ENCODE measurements at regions not wholly inside any gene's neighbourhood (a gene's known extent, or its start where the extent isn't known, plus 50 kb on each side); places are given as distances from the start of the nearest gene placed in this dataset.

GRCh38 chr3:181619897-181620296 is 91.8 kb upstream of the SOX2 start:
- no peak overlapping the region for H3K27ac ChIP-seq (ENCODE audit: low read length)
- no peaks in the 10 kb centered on the region for H3K27me3 ChIP-seq (ENCODE audit: insufficient read depth, low read depth, low read length)
- H3K9ac ChIP-seq (ENCODE audit: low read length) = no peak overlapping the region
- H2AFZ ChIP-seq (ENCODE audit: low read depth, low read length) = no peak overlapping the region
- H4K20me1 ChIP-seq (ENCODE audit: insufficient read depth) = no peaks in the 10 kb centered on the region
- no peaks in the 10 kb centered on the region for H3K36me3 ChIP-seq (ENCODE audit: insufficient read depth, low read length)
- no peak for TF ChIP-seq POLR2AphosphoS5 (IDR thresholded peaks at IDR 0.05)
- TF ChIP-seq TAF1 (IDR thresholded peaks at IDR 0.05; ENCODE audit: low read depth) = no peak
- TF ChIP-seq REST (IDR thresholded peaks at IDR 0.05; ENCODE audit: borderline replicate concordance) = no peak
- H3K4me2 ChIP-seq (ENCODE audit: low read length) = no peak overlapping the region
- H3K79me2 ChIP-seq (replicated peaks; ENCODE audit: insufficient read depth, low read length) = peaks cover 15% of the 10 kb centered on the region
- no peak overlapping the region for H3K4me3 ChIP-seq (ENCODE audit: low read length)
- no peaks in the 10 kb centered on the region for H3F3A ChIP-seq (ENCODE audit: insufficient read depth, low read length, poor library complexity, severe bottlenecking)
- H3K9me3 ChIP-seq (ENCODE audit: low read length) = no peaks in the 10 kb centered on the region
- H3K9me2 ChIP-seq (ENCODE audit: insufficient read depth, low read length) = no peaks in the 10 kb centered on the region

- Histone ChIP-seq H3K9ac (ENCODE audit: low read length) (no peak overlapping the region), H3K36me3 (ENCODE audit: insufficient read depth, low read length) (no peaks in the 10 kb centered on the region), H2AFZ (ENCODE audit: low read depth, low read length) (no peak overlapping the region), H3K9me3 (ENCODE audit: low read length) (no peaks in the 10 kb centered on the region), H3K27me3 (ENCODE audit: insufficient read depth, low read depth, low read length) (no peaks in the 10 kb centered on the region), H3K9me2 (ENCODE audit: insufficient read depth, low read length) (no peaks in the 10 kb centered on the region), H3K79me2 (replicated peaks; ENCODE audit: insufficient read depth, low read length) (peaks cover 16% of the 10 kb centered on the region), H3K4me3 (ENCODE audit: low read length) (no peak overlapping the region), H3F3A (ENCODE audit: insufficient read depth, low read length, poor library complexity, severe bottlenecking) (no peaks in the 10 kb centered on the region), H3K27ac (ENCODE audit: low read length) (no peak overlapping the region), H4K20me1 (ENCODE audit: insufficient read depth) (no peaks in the 10 kb centered on the region), H3K4me2 (ENCODE audit: low read length) (no peak overlapping the region)
- no peak for TF ChIP-seq MXI1 (conservative IDR thresholded peaks at IDR 0.05; ENCODE audit: poor library complexity, severe bottlenecking)
- TF ChIP-seq SMC3 (conservative IDR thresholded peaks at IDR 0.05; ENCODE audit: poor library complexity) = no peak
- no peak for TF ChIP-seq REST (IDR thresholded peaks at IDR 0.05; ENCODE audit: borderline replicate concordance)
- no peak for TF ChIP-seq EZH2 (IDR thresholded peaks at IDR 0.05; ENCODE audit: borderline replicate concordance, insufficient read depth, low read length, poor library complexity, severe bottlenecking)
- TF ChIP-seq POLR2AphosphoS5 (IDR thresholded peaks at IDR 0.05) = no peak
- TF ChIP-seq TAF1 (IDR thresholded peaks at IDR 0.05; ENCODE audit: low read depth) = no peak
Observed at GRCh38 chr3:181618260-181618659, 93.5 kb upstream of the SOX2 start.

All from neural cell (in vitro differentiated cells).